Activated T-cell treated with anti-CD3 and anti-CD28 coated beads for 1 hour (primary cell): ENCODE measurements at regions not wholly inside any gene's neighbourhood (a gene's known extent, or its start where the extent isn't known, plus 50 kb on each side); places are given as distances from the start of the nearest gene placed in this dataset.

Experiments
- DNase-seq: peaks from one replicate; pipeline ENCODE4 v3.0.0-alpha.2; 2020; ENCODE audit warnings: low read depth

DNA sequence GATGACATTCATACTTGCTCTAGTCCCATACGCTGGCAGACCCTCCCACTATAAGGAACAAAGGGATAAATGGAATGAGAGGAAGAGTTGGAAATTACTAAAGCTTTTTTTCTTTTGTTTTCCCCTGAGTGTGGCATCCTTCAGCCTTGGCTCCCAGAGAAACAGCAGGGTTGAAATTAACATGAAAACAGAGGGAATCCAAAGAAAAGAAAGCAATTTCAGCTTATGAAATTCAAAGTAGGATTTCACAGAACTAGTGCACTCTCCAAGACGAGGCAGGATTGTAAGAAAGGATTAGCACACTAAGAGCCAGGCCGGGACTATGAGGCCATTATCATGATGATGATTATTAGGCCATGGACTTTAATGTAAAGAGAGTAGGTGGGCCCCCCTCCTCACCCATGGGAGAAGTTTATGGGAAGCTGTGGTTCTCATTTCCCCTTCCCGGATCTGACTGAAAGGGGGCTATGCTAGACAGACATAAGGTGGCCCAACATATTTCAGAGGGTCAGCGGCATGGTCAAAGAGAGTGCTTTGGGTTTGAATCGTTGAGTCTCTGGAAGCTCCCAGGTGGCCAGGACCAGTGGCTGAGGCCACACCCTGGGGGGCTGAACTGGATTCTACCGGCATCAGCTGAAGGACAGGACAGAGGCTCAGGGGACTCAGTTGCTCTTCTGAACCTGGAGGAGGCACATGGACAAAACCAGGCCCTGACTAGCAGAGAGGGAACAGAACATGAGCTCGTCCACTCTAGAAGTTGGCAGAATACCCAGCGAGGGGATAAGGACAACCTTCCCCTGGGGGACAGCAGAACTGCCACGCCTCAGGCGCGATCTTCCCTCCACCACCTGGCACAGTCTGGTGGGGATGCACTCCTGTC is 100.1 kb upstream of the ARL4C start:
- DNase-seq = no peak

DNA sequence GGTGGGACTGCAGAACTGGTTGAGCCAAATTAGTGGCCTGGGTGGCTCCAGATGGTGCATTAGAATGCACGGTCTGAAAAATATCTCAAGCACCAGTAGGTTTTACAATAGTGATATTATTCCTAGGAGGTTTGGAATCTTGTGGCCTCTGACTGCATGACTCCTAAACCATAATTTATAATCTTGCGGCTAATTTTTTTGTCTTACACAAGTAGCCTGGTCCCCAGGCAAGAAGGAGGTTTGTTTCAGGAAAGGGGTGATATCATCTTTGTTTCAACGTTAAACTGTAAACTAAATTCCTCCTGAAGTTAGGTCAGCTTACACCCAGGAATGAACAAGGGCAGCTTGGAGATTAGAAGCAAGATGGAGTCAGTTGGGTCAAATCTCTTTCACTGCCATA is 98.9 kb upstream of the ARL4C start:
- no peak for DNase-seq

DNA sequence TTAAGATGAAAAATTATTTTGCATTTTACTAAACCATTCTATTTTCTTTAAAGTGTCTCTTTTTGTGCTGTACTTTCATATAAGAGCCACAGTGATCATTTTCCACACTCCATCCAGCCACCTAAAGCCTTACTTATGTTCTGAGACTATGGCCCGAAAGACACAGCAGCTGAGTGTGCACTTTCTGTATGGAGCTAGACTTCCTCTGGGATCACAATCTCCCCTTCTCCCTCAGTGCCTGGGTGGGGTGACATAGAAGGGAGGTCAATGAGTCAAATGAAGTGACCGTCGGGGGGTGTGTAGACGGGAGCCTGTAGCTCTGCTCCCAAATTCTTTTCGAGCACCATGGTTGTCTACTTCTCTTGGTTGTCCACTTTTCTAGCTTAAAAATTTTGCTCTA is 97.8 kb upstream of the ARL4C start:
- DNase-seq = no peak

DNA sequence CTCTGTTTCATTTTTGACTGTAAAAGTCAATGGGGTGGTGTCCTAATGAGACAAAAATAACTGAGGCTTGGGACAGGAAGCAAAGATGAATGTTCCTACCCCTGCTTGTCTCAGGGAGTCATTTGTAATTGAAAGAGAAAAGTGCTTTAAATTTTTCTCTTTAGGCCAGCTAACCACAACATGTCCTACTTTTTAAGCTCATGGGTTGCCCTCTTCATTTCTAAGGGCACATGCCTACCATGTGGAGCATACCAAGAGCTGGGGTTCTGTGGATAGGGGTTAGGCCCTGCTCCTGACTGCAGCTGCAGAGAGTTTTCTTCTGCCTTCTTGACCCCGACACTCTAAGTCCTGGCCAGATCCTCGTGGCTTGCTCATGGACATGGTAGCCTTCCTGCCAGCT is 96.8 kb upstream of the ARL4C start:
- DNase-seq = no peak

DNA sequence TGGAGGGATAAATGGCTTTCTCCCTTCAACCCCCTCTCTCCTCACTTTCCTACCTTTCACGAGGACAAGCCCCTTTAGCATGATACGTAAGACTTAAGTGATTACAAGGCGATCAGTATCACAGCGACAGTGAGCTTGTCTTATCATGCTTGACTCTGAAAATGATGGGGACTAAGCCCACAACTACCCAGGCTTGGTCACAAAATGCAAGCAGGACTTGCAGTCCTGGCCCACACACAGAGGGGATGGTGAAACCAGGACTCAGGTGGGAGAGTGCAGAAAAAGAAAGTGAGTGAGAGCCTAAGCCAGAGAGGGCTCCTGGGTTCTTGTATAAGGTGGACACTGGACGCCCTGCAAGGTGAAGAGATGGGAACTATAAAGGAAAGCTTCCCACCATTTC is 95.7 kb upstream of the ARL4C start:
- DNase-seq = no peak

DNA sequence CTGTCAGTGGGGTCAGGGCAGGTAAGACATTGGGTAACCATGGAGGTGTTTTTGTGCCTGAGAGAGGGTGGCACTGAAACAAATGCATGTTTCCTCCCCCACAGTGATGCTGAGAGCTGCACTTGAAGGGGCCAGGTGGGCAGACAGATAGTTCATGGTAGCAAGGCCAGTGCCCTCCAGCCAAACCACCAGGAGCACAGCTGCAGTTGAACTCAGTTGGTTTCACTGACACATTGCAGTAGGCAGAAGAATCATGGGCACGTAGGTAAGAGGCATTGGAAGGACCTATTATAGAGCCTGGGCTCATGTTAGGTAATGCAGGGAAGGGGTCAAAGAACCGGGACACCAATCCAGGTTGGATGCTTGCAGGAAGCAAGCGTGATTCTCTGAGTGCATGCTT is 93.2 kb upstream of the ARL4C start:
- no peak for DNase-seq

DNA sequence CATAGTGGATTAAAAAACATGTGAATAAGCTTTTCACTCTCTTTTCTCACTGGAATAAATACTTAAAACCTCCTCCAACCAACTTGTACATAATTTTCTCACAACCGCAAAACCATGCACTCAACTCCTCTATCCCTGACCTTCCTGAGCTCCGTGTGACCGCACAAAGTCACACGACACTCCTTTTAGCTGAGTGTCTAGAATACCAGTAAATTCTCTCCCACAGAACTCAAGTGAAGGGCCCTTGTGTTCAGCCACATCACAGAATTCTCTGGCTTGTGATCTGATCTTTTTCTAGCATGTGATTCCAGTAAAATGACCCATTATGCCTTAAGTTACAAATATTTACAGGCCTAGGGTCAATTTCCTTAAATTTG is 91.2 kb upstream of the ARL4C start:
- DNase-seq = no peak

DNA sequence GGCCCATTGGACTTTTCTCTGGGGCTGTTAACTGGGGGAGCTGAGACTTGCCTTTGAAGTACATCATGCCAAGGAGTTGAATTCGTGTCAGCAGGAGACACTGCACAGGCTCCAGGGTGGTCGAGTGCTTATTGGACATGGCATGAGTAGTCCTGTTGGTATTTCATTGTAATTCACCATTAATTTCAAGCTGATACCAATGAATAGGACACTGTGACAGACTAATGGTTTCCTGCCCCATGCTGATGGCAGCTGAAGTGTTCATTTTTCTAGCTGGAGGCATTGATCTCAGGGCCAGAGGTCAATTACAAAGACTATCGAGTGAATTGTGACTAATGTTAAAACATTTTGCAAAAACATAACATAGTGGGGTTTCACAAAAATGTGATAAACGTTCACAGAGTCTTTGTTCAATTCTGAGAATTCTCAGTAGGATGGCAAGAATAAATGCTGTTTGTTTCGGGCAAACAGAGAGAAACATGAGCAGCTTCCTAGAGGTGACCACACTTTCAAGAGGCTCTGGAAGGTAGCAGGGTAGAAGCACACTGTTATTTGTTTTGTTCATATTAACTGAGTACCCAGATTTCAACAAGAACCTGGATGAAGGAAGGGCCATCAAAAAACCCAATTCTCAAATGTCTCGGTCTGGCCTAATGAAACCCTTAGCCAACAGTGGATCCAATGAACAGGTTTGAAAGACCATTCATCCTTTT is 90.6 kb upstream of the ARL4C start:
- DNase-seq = no peak

DNA sequence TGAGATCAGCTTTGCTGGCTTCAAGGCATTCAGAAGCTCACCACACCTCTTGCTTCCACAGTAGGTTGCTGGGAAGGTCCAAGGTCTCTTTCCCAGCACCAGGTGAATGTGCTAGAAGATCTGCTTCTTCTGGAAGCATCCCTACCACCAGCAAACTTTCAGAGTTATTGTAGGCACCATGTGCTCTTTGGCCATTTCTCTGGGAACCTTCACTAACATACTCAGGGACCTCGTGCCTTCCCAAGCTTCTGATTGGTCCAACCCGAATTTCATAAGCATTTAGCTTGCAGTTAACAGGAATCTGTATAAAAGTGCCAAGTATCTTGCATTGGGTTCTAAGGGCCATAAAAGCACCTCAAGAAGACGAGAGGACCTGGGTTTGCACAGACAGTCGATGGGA is 86.5 kb upstream of the ARL4C start:
- no peak for DNase-seq

DNA sequence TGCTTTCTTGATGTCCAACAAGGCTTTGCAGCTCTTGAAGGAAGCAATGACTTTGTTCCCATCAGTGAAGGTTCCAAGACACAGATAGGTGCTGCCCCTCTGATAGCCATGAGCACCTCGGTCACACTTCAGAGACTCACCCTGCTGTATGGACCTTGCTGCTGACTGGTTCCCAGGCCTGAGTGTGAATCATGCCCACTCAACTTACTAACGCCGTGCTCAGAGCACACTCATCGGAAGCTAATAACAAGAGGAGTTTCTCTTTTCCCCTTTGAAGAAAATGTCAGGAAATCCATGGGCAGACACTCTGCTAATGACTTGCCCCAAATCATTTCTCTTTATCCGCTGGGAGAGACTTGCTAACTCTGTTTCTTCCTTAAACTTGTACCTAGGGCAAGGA is 83.8 kb upstream of the ARL4C start:
- DNase-seq = no peak

DNA sequence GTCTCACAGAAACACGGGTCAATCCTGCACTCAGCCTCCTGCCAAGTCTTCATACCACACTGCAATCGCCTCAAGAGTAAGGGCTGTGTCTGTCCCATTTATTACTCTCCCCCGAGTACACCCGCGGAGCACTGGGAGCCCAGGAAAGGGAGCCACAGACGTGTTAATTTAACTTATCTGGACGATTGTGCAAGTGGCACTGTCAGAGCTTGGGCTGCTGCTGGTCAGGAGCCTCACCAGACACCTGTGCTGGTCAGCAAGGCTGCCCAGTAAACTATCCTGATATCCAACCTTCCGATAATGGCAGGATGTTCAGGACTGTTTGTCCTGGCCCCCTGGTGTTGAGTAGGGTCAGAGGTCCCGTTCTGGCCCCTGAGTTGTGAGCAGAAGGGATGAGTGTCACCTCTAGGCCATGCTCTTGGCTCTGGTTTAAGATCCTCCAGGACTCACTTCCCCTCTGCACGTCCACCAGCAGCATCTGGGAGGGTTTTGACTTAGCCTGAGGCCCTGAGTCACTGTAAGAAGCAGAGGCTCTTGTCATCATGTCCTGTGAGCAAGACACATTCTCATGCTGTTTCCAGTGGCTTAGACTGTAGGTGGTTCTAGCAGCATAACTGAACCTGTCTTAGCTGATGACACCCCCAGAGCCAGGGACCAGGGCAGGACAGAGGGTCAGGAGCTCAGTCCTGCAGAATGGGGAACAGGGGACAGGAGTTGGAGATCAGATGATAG is 82.5 kb upstream of the ARL4C start:
- DNase-seq = no peak

DNA sequence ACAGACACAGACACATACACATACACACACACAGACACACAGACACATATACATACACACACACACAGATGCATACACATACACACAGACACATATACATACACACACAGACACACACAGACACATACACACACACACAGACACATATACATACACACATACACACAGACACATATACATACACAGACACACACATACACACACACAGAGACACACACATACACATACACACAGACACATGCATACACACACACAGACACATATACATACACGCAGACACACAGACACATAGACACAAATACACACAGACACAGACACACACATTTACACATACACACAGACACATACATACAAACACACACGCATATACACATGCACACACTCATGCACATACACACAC is 81.5 kb upstream of the ARL4C start:
- no peak for DNase-seq

DNA sequence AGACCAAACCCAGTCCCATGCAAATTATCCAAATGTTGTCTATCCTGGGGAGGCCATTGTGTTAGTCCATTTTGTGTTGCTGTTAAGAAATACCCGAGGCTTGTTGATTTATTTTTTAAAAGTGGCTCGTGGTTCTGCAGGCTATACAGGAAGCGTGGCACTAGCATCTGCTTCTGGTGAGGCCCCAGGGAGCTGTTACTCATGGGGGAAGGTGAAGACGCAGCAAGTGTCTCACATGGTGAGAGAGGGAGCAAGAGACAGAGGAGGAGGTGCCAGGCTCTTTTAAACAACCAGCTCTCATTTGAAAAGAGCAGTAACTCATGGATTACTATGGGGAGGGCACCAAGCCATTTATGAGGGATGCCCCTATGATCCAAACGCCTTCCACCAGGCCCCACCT is 80.3 kb upstream of the ARL4C start:
- DNase-seq = no peak

DNA sequence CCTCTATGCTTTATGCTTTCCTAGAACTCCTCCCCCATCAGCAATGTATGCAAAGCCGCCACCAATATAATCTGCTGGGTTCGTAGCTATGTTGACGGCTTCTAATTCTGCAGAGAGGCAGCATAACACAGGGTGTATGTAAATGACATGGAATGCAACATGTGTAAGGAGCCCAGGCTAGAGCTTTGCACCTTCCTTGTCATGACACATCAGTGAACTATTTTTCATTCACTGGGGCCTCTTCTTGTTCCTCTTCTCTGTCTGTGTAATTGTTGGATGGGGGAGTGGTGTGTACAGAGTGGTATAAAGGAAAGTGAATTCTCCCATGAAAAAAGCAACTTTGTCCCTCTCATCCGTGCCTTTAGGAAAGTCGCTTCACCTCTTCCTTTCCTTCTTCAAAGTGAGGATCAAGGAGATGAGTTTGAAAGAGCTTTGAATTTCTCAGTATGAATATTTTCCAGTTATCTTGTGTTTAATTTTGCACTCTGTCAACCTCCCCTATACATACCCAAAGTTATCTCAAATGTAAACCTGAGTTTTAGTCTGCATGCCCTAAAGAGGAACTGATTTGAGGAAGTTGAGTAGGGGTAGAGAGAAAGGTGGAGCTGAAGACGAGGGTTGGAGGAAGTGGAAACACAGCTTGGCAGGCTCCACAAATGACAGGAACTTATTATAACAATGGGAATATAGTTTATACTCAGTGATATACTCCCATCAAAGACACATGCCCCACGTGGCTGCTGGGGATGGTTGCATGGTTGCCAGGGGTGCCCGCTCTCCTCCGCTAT is 74.9 kb upstream of the ARL4C start:
- DNase-seq = no peak

DNA sequence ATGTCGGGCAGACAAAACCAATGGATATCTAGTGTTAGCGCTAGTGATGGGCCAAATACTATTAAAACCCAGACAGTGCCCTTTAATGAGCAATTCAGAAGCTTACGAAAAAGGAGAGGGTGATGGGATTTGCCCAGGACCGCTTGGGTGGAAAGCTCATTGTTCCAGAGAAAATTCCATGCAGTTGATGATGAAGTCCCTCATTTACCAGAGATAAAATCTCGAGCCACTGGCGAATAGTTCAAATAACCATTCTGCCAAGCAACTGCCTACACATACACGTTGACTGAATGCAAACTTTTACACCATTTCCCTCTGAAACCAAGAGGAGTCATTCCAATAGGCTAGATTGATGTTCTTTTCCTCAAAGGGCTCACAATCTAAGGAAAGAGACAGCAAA is 73.6 kb upstream of the ARL4C start:
- DNase-seq = no peak

DNA sequence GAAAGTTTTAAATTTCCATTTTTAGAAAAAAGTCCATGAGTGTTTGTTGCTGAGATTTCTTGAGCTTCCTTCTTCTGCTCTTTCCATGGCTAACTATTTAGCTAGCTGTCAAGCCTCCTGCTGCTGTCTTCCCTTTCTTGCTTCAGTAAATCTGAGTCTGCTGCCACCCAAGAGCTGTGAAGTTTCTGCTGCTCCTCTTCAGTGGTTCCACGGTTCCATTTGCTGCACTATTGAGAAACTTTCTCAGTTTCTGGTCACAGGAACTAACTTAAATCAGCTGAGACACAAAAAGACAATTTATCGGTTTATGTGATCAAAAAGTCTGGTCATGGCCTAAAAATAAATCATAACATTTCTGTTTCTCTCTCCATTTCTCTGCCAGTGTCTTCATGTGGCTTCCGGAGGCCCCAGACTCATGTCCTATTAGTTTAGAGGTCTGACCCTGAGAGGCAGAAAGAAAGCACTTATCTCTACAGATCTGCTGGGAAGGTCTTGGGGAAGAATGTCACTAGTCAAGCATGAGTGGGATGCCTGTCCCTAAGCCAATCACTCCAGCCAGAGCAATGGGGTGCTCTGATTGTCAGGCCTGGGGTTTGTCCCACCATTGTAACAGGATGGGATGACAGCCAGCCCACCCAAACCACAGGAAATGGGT is 73.0 kb upstream of the ARL4C start:
- no peak for DNase-seq

DNA sequence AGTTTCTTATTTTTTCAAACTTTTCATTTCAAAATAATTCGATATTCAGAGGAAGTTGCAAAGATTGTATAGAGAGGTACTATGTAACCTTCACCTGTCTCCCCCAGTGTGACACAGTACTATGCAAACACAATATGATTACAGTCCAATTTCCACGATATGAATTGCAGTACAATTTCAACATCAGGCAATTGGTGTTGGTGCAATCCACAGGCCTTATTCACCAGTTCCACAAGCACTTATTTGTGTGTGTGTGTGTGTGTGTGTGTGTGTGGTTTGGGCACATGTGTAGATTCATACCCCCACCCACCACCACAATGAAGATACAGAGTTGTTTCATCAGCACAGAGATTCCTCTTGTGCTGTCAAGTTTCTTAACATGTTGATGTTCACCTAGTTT is 69.7 kb upstream of the ARL4C start:
- no peak for DNase-seq

DNA sequence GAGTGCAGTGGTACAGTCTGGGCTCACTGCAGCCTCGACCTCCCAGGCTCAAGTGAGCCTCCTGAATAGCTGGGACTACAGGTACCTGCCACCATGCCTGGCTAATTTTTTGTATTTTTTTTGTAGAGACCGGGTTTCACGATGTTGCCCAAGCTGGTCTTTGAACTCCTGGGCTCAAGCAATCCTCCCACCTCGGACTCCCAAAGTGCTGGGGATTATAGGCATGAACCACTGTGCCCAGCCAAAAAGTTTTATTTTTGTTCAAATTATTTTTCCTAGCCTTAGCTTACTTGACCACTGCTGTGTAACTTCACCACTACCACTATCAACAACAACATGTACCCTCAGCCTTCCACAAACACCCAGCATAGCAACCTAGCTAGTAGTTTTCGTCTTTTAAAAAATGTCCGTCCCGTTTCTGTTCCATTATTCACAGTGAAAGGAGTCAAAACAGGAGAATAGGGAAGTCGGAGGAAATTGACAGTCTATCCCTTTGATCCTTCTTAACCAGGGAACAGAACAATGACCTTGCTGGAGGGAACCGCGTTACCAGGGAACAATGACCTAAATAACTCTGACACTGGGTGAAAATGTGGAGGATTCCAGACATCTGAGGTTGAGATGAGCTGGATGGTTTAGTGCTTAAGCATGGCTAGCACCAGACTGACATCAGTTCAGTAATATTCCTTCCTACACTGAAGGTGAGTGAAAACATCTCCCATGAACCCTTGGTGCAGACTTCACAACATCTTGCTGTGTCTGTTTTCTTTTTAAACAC is 69.2 kb upstream of the ARL4C start:
- no peak for DNase-seq

DNA sequence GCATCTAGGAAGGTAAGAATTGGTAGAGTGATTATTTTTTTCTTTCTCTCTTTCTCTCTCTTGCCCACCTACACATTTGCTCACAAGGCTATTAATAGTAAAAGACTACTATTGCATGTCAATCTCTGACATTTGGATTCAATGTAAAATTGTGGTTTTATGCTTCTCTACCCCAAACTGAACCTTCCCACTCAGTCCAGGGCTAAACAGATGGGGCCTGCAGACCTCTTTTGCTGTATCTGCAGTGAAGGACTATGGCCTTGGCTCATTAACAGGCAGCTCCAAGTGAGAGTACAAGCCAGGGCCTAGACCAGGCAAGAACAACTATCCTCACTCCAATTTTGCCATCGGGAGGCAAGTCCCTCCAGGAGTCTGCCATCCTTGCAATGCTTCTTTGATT is 68.3 kb upstream of the ARL4C start:
- no peak for DNase-seq

DNA sequence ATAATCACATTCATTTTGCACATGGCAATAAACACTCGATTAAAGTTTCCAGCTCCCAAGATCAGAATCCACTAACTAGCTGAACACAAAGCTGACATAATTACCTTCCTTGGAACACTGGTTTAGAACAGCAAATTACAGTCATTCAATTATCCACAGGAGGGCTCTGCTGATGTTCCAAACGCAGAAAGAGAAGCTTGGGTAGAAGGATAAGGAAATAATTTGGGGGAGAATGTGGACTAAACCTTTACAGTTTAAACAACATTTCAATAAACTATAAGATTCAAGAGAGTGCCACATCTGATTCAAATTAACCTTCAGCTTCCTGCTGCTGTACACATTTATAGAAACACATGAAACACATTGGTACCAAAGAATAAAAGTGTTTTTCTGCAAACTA is 67.8 kb upstream of the ARL4C start:
- DNase-seq = no peak

DNA sequence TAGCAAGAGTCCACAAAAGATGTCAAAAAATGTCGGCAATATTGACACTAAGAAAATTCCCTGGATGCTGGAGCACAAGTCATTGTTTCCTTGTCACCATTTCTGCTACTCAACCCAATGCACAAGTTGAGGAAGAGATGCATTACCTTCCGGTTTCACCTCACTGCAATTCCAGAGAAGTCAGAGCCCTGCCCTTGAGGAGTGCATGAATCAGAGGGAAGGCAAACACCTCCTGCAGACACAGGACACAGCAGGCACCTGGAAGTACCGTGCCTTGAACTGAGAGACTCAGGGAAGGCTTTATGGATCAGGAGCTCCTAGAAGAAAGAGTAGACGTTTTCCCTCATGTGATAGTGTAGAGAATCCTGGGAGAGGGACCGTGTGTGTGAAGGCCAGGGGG is 62.7 kb upstream of the ARL4C start:
- no peak for DNase-seq
